ENCODE measurements at regions not wholly inside any gene's neighbourhood (a gene's known extent, or its start where the extent isn't known, plus 50 kb on each side); places are given as distances from the start of the nearest gene placed in this dataset.

GRCh38 chr13:37290716-37291505 is 185.4 kb upstream of the CSNK1A1L start:
- TF ChIP-seq EP300 (IDR thresholded peaks at IDR 0.05; ENCODE audit: borderline replicate concordance) (no peak), YY1 (IDR thresholded peaks at IDR 0.05; ENCODE audit: low read depth) (no peak), REST (IDR thresholded peaks at IDR 0.05; ENCODE audit: low read depth) (no peak), CEBPB (IDR thresholded peaks at IDR 0.05) (no peak), TCF12 (IDR thresholded peaks at IDR 0.05; ENCODE audit: low read depth) (no peak), USF1 (IDR thresholded peaks at IDR 0.05) (no peak), NFIC (IDR thresholded peaks at IDR 0.05) (no peak), FOXM1 (IDR thresholded peaks at IDR 0.05; ENCODE audit: borderline replicate concordance, low read depth) (no peak), TEAD4 (IDR thresholded peaks at IDR 0.05) (no peak), ZBTB7A (IDR thresholded peaks at IDR 0.05; ENCODE audit: low read depth) (no peak), EGR1 (IDR thresholded peaks at IDR 0.05) (no peak)

All from Ishikawa (cell line).